H1 (cell line): ENCODE measurements at regions not wholly inside any gene's neighbourhood (a gene's known extent, or its start where the extent isn't known, plus 50 kb on each side); places are given as distances from the start of the nearest gene placed in this dataset.
"Not testable (repeated sequence)": the region's sequence is repeated elsewhere in the genome, so short reads cannot be mapped to it uniquely, and the experiment has no call there.

Experiments used
- CTCF ChIA-PET: fragments of 300-600 bp; sonication (Branson Sonifier 250); formaldehyde crosslinking; loops from one replicate; lab custom pipeline; 2021; ENCODE audit not compliant: partially characterized antibody; lab: Charles Lee
- POLR2A ChIA-PET: fragments of 300-600 bp; sonication (Branson Sonifier 250); formaldehyde crosslinking; loops from one replicate; lab custom pipeline; 2021; ENCODE audit warnings: inconsistent platforms; ENCODE audit not compliant: partially characterized antibody; lab: Charles Lee
- DNase-seq, 2 experiments: peaks; one replicate each; pipeline versions ENCODE4 v3.0.0 to v3.0.0-alpha.2; 2010 to 2022; ENCODE audit warnings: low spot score in 2 of 2, low read depth in 1 of 2, mixed read lengths in 1 of 2
- FAIRE-seq: peaks from 2 replicates; lab custom pipeline; 2011; peaks lifted over from hg19 to GRCh38; lab: Jason Lieb, UNC
- H2AFZ ChIP-seq: 2 replicates; pipeline ENCODE4 v1.8.1; 2012; ENCODE audit warnings: low read length, inconsistent platforms
- H2AK5ac ChIP-seq: 2 replicates; pipeline ENCODE4 v1.6.1; 2013; ENCODE audit warnings: low read depth, low read length
- H2BK120ac ChIP-seq: replicated peaks from 2 replicates; pipeline ENCODE3; 2013; ENCODE audit warnings: low read depth, low read length, inconsistent platforms
- H2BK12ac ChIP-seq: 2 replicates; pipeline ENCODE4 v1.6.1; 2013; ENCODE audit warnings: low read depth, low read length
- H2BK15ac ChIP-seq: 2 replicates; pipeline ENCODE4 v1.6.1; 2013; ENCODE audit warnings: low read length
- H2BK20ac ChIP-seq: 2 replicates; pipeline ENCODE4 v1.6.1; 2013; ENCODE audit warnings: low read length
- H2BK5ac ChIP-seq: 2 replicates; pipeline ENCODE4 v1.6.1; 2013; ENCODE audit warnings: low read depth, low read length
- H3K14ac ChIP-seq: 2 replicates; pipeline ENCODE4 v1.6.1; 2013; ENCODE audit warnings: inconsistent platforms; ENCODE audit not compliant: insufficient read length
- H3K18ac ChIP-seq: 2 replicates; pipeline ENCODE4 v1.6.1; 2013; ENCODE audit warnings: low read length; ENCODE audit errors: extremely low read depth
- H3K23ac ChIP-seq: 2 replicates; pipeline ENCODE4 v1.6.1; 2013; ENCODE audit warnings: inconsistent platforms; ENCODE audit not compliant: insufficient read length
- H3K23me2 ChIP-seq: 2 replicates; pipeline ENCODE4 v1.6.1; 2013; ENCODE audit warnings: low read depth, low read length
- H3K27ac ChIP-seq: 2 replicates; pipeline ENCODE4 v1.6.1; 2011; ENCODE audit warnings: low read depth, low read length, inconsistent platforms
- H3K27me3 ChIP-seq, 4 experiments: replicated peaks in 1 of 4; 1 replicate in 1 of 4; 2 replicates in 3 of 4; pipeline versions ENCODE4 v1.6.1 to v1.8.1; 2011 to 2013; ENCODE audit warnings: low read length in 3 of 4, mild to moderate bottlenecking in 3 of 4, inconsistent platforms in 2 of 4, mixed read lengths in 2 of 4, moderate library complexity in 1 of 4; ENCODE audit not compliant: control insufficient read depth in 3 of 4, insufficient read depth in 3 of 4; ENCODE audit errors: extremely low read depth in 1 of 4
- H3K36me3 ChIP-seq, 4 experiments: 2 replicates each; pipeline versions ENCODE4 v1.6.1 to v1.8.1; 2011 to 2013; ENCODE audit warnings: mild to moderate bottlenecking in 4 of 4, low read length in 3 of 4, moderate library complexity in 2 of 4, control low read depth in 1 of 4, inconsistent platforms in 1 of 4; ENCODE audit not compliant: insufficient read depth in 4 of 4, control insufficient read depth in 2 of 4
- H3K4ac ChIP-seq: replicated peaks from 2 replicates; pipeline ENCODE3; 2013; ENCODE audit warnings: low read length, low read depth, mixed read lengths, inconsistent platforms; ENCODE audit not compliant: insufficient read length
- H3K4me1 ChIP-seq, 4 experiments: replicated peaks in 1 of 4; 1 replicate in 1 of 4; 2 replicates in 3 of 4; pipeline versions ENCODE4 v1.6.1 to v1.8.1; 2011 to 2013; ENCODE audit warnings: low read length in 3 of 4, inconsistent platforms in 2 of 4, mixed read lengths in 1 of 4; ENCODE audit not compliant: insufficient read depth in 4 of 4, control insufficient read depth in 3 of 4
- H3K4me2 ChIP-seq, 2 experiments: 2 replicates each; pipeline versions ENCODE4 v1.6.1 to v1.8.1; 2011 to 2013; ENCODE audit warnings: low read depth in 2 of 2, low read length in 2 of 2, control low read depth in 1 of 2, inconsistent platforms in 1 of 2, mild to moderate bottlenecking in 1 of 2; ENCODE audit not compliant: insufficient read depth in 1 of 2
- H3K4me3 ChIP-seq, 4 experiments: fragments of 200-600, 300-600 bp in 1 of 4; sonication (generic), shearing (Covaris generic), sonication (Bioruptor Twin) in 1 of 4; 2 replicates each; pipeline versions ENCODE4 v1.5.1 to v1.8.1; 2011 to 2016; ENCODE audit warnings: low read length in 4 of 4, low read depth in 3 of 4, control low read depth in 2 of 4, inconsistent platforms in 2 of 4, mild to moderate bottlenecking in 2 of 4, mixed read lengths in 1 of 4, moderate library complexity in 1 of 4; ENCODE audit not compliant: insufficient read depth in 2 of 4; ENCODE audit errors: extremely low read depth in 1 of 4
- H3K56ac ChIP-seq: replicated peaks from 2 replicates; pipeline ENCODE3; 2013; ENCODE audit warnings: low read depth, mild to moderate bottlenecking, mixed read lengths, low read length, inconsistent platforms; ENCODE audit not compliant: insufficient read length
- H3K79me1 ChIP-seq: 2 replicates; pipeline ENCODE4 v1.6.1; 2013; ENCODE audit warnings: low read depth, low read length, control low read depth
- H3K79me2 ChIP-seq, 2 experiments: 2 replicates each; pipeline versions ENCODE4 v1.6.1 to v1.8.1; 2012 to 2013; ENCODE audit warnings: low read length in 2 of 2, mild to moderate bottlenecking in 2 of 2, inconsistent platforms in 1 of 2; ENCODE audit not compliant: insufficient read depth in 2 of 2, control insufficient read depth in 1 of 2
- H3K9ac ChIP-seq, 4 experiments: replicated peaks in 1 of 4; 1 replicate in 1 of 4; 2 replicates in 3 of 4; pipeline versions ENCODE4 v1.6.1 to v1.8.1; 2011 to 2013; ENCODE audit warnings: low read depth in 3 of 4, low read length in 3 of 4, control low read depth in 2 of 4, mild to moderate bottlenecking in 2 of 4, moderate library complexity in 2 of 4, inconsistent platforms in 1 of 4; ENCODE audit errors: extremely low read depth in 1 of 4
- H3K9me3 ChIP-seq, 2 experiments: 2 replicates each; pipeline versions ENCODE4 v1.6.1 to v1.8.1; 2012 to 2013; ENCODE audit warnings: mild to moderate bottlenecking in 2 of 2, moderate library complexity in 2 of 2, control low read depth in 1 of 2, inconsistent platforms in 1 of 2, low read depth in 1 of 2, low read length in 1 of 2, mixed read lengths in 1 of 2; ENCODE audit not compliant: insufficient read depth in 2 of 2
- H4K20me1 ChIP-seq, 2 experiments: replicated peaks in 1 of 2; 2 replicates each; pipeline versions ENCODE3 to v1.8.1; 2011 to 2013; ENCODE audit warnings: inconsistent platforms in 2 of 2, low read length in 2 of 2, mild to moderate bottlenecking in 1 of 2; ENCODE audit not compliant: insufficient read depth in 2 of 2, control insufficient read depth in 1 of 2
- H4K5ac ChIP-seq: 2 replicates; pipeline ENCODE4 v1.6.1; 2013; ENCODE audit warnings: low read length, low read depth, mixed read lengths, inconsistent platforms; ENCODE audit not compliant: insufficient read length
- H4K8ac ChIP-seq: 2 replicates; pipeline ENCODE4 v1.8.0; 2013; ENCODE audit warnings: mild to moderate bottlenecking, moderate library complexity, low read length, inconsistent platforms; ENCODE audit not compliant: insufficient read depth; ENCODE audit errors: extremely low read depth
- H4K91ac ChIP-seq: replicated peaks from 2 replicates; pipeline ENCODE3; 2013; ENCODE audit warnings: low read length, mixed read lengths, inconsistent platforms; ENCODE audit not compliant: insufficient read length
- WGBS, 2 experiments: shearing (Covaris generic) in 1 of 2; methylation state at CpG; one replicate each; pipeline versions ENCODE4 v1.1.6 to v1.1.7; 2013 to 2015; ENCODE audit warnings: low lambda C conversion rate in 2 of 2, mixed read lengths in 2 of 2, inconsistent platforms in 1 of 2, low coverage in 1 of 2, missing lambda C conversion rate in 1 of 2; ENCODE audit not compliant: insufficient replicate concordance in 2 of 2, insufficient coverage in 1 of 2, insufficient read length in 1 of 2; ENCODE audit errors: extremely low coverage in 1 of 2, missing lambda C conversion rate in 1 of 2; 5-methylcytosine and 5-hydroxymethylcytosine counted together

GRCh38 chr1:228653057-228653456 lies 82.2 kb upstream of the RHOU start:
- H3K4ac ChIP-seq, H3K4me3 ChIP-seq, H3K79me2 ChIP-seq, H2AK5ac ChIP-seq, H4K8ac ChIP-seq, H2BK15ac ChIP-seq, H2BK5ac ChIP-seq, H3K18ac ChIP-seq, FAIRE-seq, H3K27ac ChIP-seq, H4K91ac ChIP-seq, H3K23ac ChIP-seq, H3K9ac ChIP-seq, DNase-seq, H2BK20ac ChIP-seq, H3K14ac ChIP-seq, H3K79me1 ChIP-seq, H3K9me3 ChIP-seq, H4K20me1 ChIP-seq, H3K4me2 ChIP-seq, POLR2A ChIA-PET, H3K36me3 ChIP-seq, H3K4me1 ChIP-seq, H3K23me2 ChIP-seq, H2AFZ ChIP-seq, H2BK12ac ChIP-seq, H4K5ac ChIP-seq, H3K56ac ChIP-seq, H2BK120ac ChIP-seq: not testable (repeated sequence)
- 90% methylated on average over 7 of the region's 7 CpGs; no CpG with 5 or more reads in 1 of the 2 experiments for WGBS, 2 experiments
- H3K27me3 ChIP-seq = peaks cover 12 to 36% (median 29%) of the 10 kb centered on the region in 4 experiments
- CTCF ChIA-PET = interaction anchor here (0.9 kb wide), 1 partner anchor 856 kb away, joined by 4 read pairs; no protein-coding TSS in a partner anchor
